HEK293 (cell line): ENCODE measurements at regions not wholly inside any gene's neighbourhood (a gene's known extent, or its start where the extent isn't known, plus 50 kb on each side); places are given as distances from the start of the nearest gene placed in this dataset.

Source experiments
- CTCF ChIA-PET: fragments of 350-600 bp; formaldehyde crosslinking; extraction: SDS; loops from one replicate; lab custom pipeline; 2021; ENCODE audit warnings: antibody characterized with exemption; lab: Yijun Ruan, JAX
- POLR2A ChIA-PET: fragments of 300-600 bp; formaldehyde crosslinking; extraction: SDS; loops from one replicate; lab custom pipeline; 2020; ENCODE audit warnings: antibody characterized with exemption, inconsistent platforms; lab: Yijun Ruan, JAX
- H3K27ac ChIP-seq: fragments of 200-500 bp; sonication (Bioruptor generic); 2 replicates; pipeline ENCODE4 v1.5.1; 2014; ENCODE audit warnings: low read depth, low read length, control low read depth, inconsistent platforms; ENCODE audit errors: extremely low read depth
- H3K36me3 ChIP-seq, 2 experiments: fragments of 200-500 bp in 1 of 2; sonication (Bioruptor generic) in 1 of 2; 1 replicate in 1 of 2; 2 replicates in 1 of 2; pipeline ENCODE4 v1.5.1; 2014 to 2017; ENCODE audit warnings: inconsistent platforms in 2 of 2, low read length in 2 of 2; ENCODE audit not compliant: control insufficient read depth in 2 of 2, insufficient read depth in 1 of 2
- H3K4me1 ChIP-seq: fragments of 200-500 bp; sonication (Bioruptor generic); 2 replicates; pipeline ENCODE4 v1.5.1; 2014; ENCODE audit warnings: mild to moderate bottlenecking, low read length, inconsistent platforms; ENCODE audit not compliant: control insufficient read depth, insufficient read depth
- H3K4me3 ChIP-seq: 2 replicates; pipeline ENCODE4 v1.5.1; 2011; ENCODE audit warnings: low read depth, mild to moderate bottlenecking, control low read depth, low read length, moderate library complexity
- H3K9me3 ChIP-seq: fragments of 200-500 bp; sonication (Bioruptor generic); 2 replicates; pipeline ENCODE4 v1.5.1; 2014; ENCODE audit warnings: low read depth, low read length, inconsistent platforms; ENCODE audit not compliant: control insufficient read depth, insufficient read depth
- HOXC10 ChIP-seq: sonication (generic); formaldehyde crosslinking; IDR thresholded peaks from 2 replicates; pipeline ENCODE4 v1.8.1; 2023; ENCODE audit warnings: mild to moderate bottlenecking, missing genetic modification reagents
- HOXD13 ChIP-seq: sonication (generic); formaldehyde crosslinking; IDR thresholded peaks from 2 replicates; pipeline ENCODE4 v1.8.0; 2022; ENCODE audit warnings: missing genetic modification reagents, borderline replicate concordance
- IKZF3 ChIP-seq: fragments of 450-650 bp; IDR thresholded peaks from 2 replicates; pipeline ENCODE4 v1.5.0; 2018; ENCODE audit warnings: missing biosample characterization, mild to moderate bottlenecking, missing genetic modification characterization, moderate library complexity
- MZF1 ChIP-seq: fragments of 450-650 bp; formaldehyde crosslinking; IDR thresholded peaks from 2 replicates; pipeline ENCODE4 v1.5.1; 2017; ENCODE audit warnings: missing biosample characterization, missing genetic modification characterization, borderline replicate concordance
- WT1 ChIP-seq: fragments of 450-650 bp; formaldehyde crosslinking; IDR thresholded peaks from 2 replicates; pipeline ENCODE4 v1.5.1; 2016; ENCODE audit warnings: missing biosample characterization, missing genetic modification characterization
- ZBTB17 ChIP-seq: fragments of 450-650 bp; formaldehyde crosslinking; IDR thresholded peaks from 2 replicates; pipeline ENCODE4 v1.5.1; 2016; ENCODE audit warnings: missing biosample characterization, missing genetic modification characterization
- ZNF133 ChIP-seq: fragments of 450-650 bp; formaldehyde crosslinking; IDR thresholded peaks from 2 replicates; pipeline ENCODE4 v1.5.1; 2016; ENCODE audit warnings: missing biosample characterization, missing genetic modification characterization
- ZNF138 ChIP-seq: fragments of 450-650 bp; formaldehyde crosslinking; IDR thresholded peaks from 2 replicates; pipeline ENCODE4 v1.5.1; 2016; ENCODE audit warnings: missing biosample characterization, missing genetic modification characterization, borderline replicate concordance
- ZNF202 ChIP-seq: fragments of 450-650 bp; formaldehyde crosslinking; IDR thresholded peaks from 2 replicates; pipeline ENCODE4 v1.5.1; 2016; ENCODE audit warnings: missing biosample characterization, missing genetic modification characterization, borderline replicate concordance
- ZNF223 ChIP-seq: fragments of 450-650 bp; formaldehyde crosslinking; IDR thresholded peaks from 2 replicates; pipeline ENCODE4 v1.5.1; 2016; ENCODE audit warnings: missing biosample characterization, missing genetic modification characterization
- ZNF473 ChIP-seq: fragments of 450-650 bp; formaldehyde crosslinking; IDR thresholded peaks from 2 replicates; pipeline ENCODE4 v1.5.1; 2017; ENCODE audit warnings: missing biosample characterization, missing genetic modification characterization
- ZNF571 ChIP-seq: fragments of 450-650 bp; formaldehyde crosslinking; IDR thresholded peaks from 2 replicates; pipeline ENCODE4 v1.5.0; 2017; ENCODE audit warnings: missing biosample characterization, missing genetic modification characterization
- ZNF776 ChIP-seq: fragments of 450-650 bp; formaldehyde crosslinking; IDR thresholded peaks from 2 replicates; pipeline ENCODE4 v1.5.0; 2017; ENCODE audit warnings: missing biosample characterization, missing genetic modification characterization, borderline replicate concordance
- ZNF843 ChIP-seq: fragments of 450-650 bp; formaldehyde crosslinking; IDR thresholded peaks from 2 replicates; pipeline ENCODE4 v1.5.1; 2016; ENCODE audit warnings: missing biosample characterization, missing genetic modification characterization
- ZSCAN30 ChIP-seq: fragments of 450-650 bp; IDR thresholded peaks from 2 replicates; pipeline ENCODE4 v1.5.1; 2018; ENCODE audit warnings: missing biosample characterization, mild to moderate bottlenecking, missing genetic modification characterization, moderate library complexity
- TF ChIP-seq, protein P1 (sequence below): fragments of 450-650 bp; formaldehyde crosslinking; IDR thresholded peaks from 2 replicates; pipeline ENCODE4 v1.5.1; 2017; ENCODE audit warnings: missing biosample characterization, missing genetic modification characterization
- TF ChIP-seq, protein P2 (sequence below): fragments of 450-650 bp; formaldehyde crosslinking; IDR thresholded peaks from 2 replicates; pipeline ENCODE4 v1.5.0; 2017; ENCODE audit warnings: missing biosample characterization, missing genetic modification characterization, borderline replicate concordance
- TF ChIP-seq, protein P3 (sequence below): fragments of 450-650 bp; formaldehyde crosslinking; IDR thresholded peaks from 2 replicates; pipeline ENCODE4 v1.5.1; 2016; ENCODE audit warnings: missing biosample characterization, missing genetic modification characterization
- TF ChIP-seq, protein P4 (sequence below): fragments of 450-650 bp; formaldehyde crosslinking; IDR thresholded peaks from 2 replicates; pipeline ENCODE4 v1.5.1; 2016; ENCODE audit warnings: missing biosample characterization, missing genetic modification characterization
- TF ChIP-seq, protein P5 (sequence below): fragments of 450-650 bp; formaldehyde crosslinking; conservative IDR thresholded peaks from 2 replicates; pipeline ENCODE4 v1.5.1; 2016; ENCODE audit warnings: low read depth, missing biosample characterization, missing genetic modification characterization

DNA sequence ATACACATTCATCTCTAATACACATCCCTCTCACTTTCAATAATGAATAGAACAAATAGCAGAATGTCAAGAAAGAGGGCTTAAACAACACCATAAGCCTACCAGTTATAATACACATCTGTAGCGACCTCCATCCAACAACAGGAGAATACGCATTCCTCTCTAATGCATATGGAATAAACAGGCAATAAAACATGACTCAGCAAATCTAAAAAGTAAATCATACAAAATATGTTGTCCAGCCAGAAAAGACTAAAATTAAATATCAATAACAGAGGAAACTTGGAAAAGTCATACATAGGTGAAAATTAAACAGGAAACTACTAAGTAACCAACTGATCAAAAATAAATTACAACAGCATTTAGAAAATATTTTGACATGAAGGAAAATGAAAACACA is 1127.5 kb upstream of the NCAM2 start:
- Histone ChIP-seq H3K4me1 (no peaks in the 10 kb centered on the region), H3K36me3 (no peaks in the 10 kb centered on the region), H3K27ac (no peak overlapping the region), H3K9me3 (no peaks in the 10 kb centered on the region), H3K4me3 (no peak overlapping the region)
- TF ChIP-seq HOXD13: no peak
- TF ChIP-seq ZNF843 (tag by site-specific recombination): no peak
- TF ChIP-seq ZSCAN30 (tag by site-specific recombination): no peak
- TF ChIP-seq MZF1 (tag by site-specific recombination): no peak
- no peak for TF ChIP-seq IKZF3 (tag by site-specific recombination)
- TF ChIP-seq, protein P1, sequence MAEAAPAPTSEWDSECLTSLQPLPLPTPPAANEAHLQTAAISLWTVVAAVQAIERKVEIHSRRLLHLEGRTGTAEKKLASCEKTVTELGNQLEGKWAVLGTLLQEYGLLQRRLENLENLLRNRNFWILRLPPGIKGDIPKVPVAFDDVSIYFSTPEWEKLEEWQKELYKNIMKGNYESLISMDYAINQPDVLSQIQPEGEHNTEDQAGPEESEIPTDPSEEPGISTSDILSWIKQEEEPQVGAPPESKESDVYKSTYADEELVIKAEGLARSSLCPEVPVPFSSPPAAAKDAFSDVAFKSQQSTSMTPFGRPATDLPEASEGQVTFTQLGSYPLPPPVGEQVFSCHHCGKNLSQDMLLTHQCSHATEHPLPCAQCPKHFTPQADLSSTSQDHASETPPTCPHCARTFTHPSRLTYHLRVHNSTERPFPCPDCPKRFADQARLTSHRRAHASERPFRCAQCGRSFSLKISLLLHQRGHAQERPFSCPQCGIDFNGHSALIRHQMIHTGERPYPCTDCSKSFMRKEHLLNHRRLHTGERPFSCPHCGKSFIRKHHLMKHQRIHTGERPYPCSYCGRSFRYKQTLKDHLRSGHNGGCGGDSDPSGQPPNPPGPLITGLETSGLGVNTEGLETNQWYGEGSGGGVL (tag by site-specific recombination): no peak
- TF ChIP-seq ZNF223: no peak
- no peak for TF ChIP-seq ZNF202
- no peak for TF ChIP-seq ZNF776 (tag by site-specific recombination)
- TF ChIP-seq, protein P2, sequence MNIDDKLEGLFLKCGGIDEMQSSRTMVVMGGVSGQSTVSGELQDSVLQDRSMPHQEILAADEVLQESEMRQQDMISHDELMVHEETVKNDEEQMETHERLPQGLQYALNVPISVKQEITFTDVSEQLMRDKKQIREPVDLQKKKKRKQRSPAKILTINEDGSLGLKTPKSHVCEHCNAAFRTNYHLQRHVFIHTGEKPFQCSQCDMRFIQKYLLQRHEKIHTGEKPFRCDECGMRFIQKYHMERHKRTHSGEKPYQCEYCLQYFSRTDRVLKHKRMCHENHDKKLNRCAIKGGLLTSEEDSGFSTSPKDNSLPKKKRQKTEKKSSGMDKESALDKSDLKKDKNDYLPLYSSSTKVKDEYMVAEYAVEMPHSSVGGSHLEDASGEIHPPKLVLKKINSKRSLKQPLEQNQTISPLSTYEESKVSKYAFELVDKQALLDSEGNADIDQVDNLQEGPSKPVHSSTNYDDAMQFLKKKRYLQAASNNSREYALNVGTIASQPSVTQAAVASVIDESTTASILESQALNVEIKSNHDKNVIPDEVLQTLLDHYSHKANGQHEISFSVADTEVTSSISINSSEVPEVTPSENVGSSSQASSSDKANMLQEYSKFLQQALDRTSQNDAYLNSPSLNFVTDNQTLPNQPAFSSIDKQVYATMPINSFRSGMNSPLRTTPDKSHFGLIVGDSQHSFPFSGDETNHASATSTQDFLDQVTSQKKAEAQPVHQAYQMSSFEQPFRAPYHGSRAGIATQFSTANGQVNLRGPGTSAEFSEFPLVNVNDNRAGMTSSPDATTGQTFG (tag by site-specific recombination): no peak
- TF ChIP-seq, protein P3, sequence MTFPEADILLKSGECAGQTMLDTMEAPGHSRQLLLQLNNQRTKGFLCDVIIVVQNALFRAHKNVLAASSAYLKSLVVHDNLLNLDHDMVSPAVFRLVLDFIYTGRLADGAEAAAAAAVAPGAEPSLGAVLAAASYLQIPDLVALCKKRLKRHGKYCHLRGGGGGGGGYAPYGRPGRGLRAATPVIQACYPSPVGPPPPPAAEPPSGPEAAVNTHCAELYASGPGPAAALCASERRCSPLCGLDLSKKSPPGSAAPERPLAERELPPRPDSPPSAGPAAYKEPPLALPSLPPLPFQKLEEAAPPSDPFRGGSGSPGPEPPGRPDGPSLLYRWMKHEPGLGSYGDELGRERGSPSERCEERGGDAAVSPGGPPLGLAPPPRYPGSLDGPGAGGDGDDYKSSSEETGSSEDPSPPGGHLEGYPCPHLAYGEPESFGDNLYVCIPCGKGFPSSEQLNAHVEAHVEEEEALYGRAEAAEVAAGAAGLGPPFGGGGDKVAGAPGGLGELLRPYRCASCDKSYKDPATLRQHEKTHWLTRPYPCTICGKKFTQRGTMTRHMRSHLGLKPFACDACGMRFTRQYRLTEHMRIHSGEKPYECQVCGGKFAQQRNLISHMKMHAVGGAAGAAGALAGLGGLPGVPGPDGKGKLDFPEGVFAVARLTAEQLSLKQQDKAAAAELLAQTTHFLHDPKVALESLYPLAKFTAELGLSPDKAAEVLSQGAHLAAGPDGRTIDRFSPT: no peak
- ChIA-PET CTCF (no interaction called here), POLR2A (no interaction called here)

DNA sequence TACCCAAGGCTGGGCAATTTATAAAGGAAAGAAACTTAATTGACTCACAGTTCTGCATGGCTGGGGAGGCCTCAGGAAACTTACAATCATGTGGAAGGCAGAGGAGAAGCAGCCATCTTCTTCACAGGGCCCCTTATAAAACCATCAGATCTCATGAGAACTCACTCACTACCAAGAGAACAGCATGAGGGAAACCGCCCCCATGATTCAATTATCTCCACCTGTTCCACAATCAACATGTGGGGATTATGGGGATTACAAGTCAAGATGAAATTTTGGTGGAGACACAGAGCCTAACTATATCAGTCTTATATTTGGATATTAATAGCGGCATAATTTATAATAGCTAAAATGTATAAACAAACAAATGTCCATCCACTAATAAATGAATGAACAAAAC is 1123.7 kb upstream of the NCAM2 start:
- CTCF ChIA-PET: no interaction called here
- TF ChIP-seq, protein P4, sequence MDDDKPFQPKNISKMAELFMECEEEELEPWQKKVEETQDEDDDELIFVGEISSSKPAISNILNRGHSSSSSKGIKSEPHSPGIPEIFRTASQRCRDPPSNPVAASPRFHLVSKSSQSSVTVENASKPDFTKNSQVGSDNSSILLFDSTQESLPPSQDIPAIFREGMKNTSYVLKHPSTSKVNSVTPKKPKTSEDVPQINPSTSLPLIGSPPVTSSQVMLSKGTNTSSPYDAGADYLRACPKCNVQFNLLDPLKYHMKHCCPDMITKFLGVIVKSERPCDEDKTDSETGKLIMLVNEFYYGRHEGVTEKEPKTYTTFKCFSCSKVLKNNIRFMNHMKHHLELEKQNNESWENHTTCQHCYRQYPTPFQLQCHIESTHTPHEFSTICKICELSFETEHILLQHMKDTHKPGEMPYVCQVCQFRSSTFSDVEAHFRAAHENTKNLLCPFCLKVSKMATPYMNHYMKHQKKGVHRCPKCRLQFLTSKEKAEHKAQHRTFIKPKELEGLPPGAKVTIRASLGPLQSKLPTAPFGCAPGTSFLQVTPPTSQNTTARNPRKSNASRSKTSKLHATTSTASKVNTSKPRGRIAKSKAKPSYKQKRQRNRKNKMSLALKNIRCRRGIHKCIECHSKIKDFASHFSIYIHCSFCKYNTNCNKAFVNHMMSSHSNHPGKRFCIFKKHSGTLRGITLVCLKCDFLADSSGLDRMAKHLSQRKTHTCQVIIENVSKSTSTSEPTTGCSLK (tag by site-specific recombination): no peak
- no peak for TF ChIP-seq HOXC10
- TF ChIP-seq ZBTB17 (tag by site-specific recombination): no peak
- no peak for TF ChIP-seq ZNF473 (tag by site-specific recombination)
- no peak for TF ChIP-seq ZNF138 (tag by site-specific recombination)
- no peak for TF ChIP-seq ZNF133 (tag by site-specific recombination)
- no peak for TF ChIP-seq ZNF571 (tag by site-specific recombination)
- TF ChIP-seq WT1 (tag by site-specific recombination): no peak
- TF ChIP-seq, protein P5, sequence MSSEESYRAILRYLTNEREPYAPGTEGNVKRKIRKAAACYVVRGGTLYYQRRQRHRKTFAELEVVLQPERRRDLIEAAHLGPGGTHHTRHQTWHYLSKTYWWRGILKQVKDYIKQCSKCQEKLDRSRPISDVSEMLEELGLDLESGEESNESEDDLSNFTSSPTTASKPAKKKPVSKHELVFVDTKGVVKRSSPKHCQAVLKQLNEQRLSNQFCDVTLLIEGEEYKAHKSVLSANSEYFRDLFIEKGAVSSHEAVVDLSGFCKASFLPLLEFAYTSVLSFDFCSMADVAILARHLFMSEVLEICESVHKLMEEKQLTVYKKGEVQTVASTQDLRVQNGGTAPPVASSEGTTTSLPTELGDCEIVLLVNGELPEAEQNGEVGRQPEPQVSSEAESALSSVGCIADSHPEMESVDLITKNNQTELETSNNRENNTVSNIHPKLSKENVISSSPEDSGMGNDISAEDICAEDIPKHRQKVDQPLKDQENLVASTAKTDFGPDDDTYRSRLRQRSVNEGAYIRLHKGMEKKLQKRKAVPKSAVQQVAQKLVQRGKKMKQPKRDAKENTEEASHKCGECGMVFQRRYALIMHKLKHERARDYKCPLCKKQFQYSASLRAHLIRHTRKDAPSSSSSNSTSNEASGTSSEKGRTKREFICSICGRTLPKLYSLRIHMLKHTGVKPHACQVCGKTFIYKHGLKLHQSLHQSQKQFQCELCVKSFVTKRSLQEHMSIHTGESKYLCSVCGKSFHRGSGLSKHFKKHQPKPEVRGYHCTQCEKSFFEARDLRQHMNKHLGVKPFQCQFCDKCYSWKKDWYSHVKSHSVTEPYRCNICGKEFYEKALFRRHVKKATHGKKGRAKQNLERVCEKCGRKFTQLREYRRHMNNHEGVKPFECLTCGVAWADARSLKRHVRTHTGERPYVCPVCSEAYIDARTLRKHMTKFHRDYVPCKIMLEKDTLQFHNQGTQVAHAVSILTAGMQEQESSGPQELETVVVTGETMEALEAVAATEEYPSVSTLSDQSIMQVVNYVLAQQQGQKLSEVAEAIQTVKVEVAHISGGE (tag by site-specific recombination): no peak
- TF ChIP-seq, protein P3: no peak

More for the DNA sequence above, 1123.7 kb upstream of the NCAM2 start:
- no peak overlapping the region for H3K4me3 ChIP-seq
- H3K4me1 ChIP-seq: no peaks in the 10 kb centered on the region
- no peaks in the 10 kb centered on the region for H3K9me3 ChIP-seq
- POLR2A ChIA-PET: no interaction called here
- H3K36me3 ChIP-seq: no peaks in the 10 kb centered on the region
- no peak overlapping the region for H3K27ac ChIP-seq
